HFF-Myc (cell line): ENCODE measurements at regions not wholly inside any gene's neighbourhood (a gene's known extent, or its start where the extent isn't known, plus 50 kb on each side); places are given as distances from the start of the nearest gene placed in this dataset.
A peak's percentile ranks its signal among the peaks of the same experiment; 100 is the strongest.
"Not testable (repeated sequence)": the region's sequence is repeated elsewhere in the genome, so short reads cannot be mapped to it uniquely, and the experiment has no call there.

ENCODE experiments used
- DNase-seq: peaks from one replicate; pipeline ENCODE4 v3.0.0-alpha.2; 2011; ENCODE audit warnings: low read depth; ENCODE audit errors: extremely low read depth
- H3K4me3 ChIP-seq: replicated peaks from 2 replicates; pipeline ENCODE4 v1.5.1; 2011; ENCODE audit warnings: low read depth, mild to moderate bottlenecking, control low read depth, low read length
- CTCF ChIP-seq: IDR thresholded peaks from 2 replicates; pipeline ENCODE4 v1.5.1; 2012; ENCODE audit warnings: mild to moderate bottlenecking, low read depth, low read length, control low read depth; ENCODE audit errors: missing control alignments

GRCh38 chr3:168671091-168671490, 575.4 kb upstream of the GOLIM4 start:
- peak; percentile 2 for DNase-seq
- TF ChIP-seq CTCF = no peak
- no peak overlapping the region for H3K4me3 ChIP-seq

GRCh38 chr3:168660879-168661657, 565.3 kb upstream of the GOLIM4 start:
- not testable (repeated sequence) for H3K4me3 ChIP-seq, DNase-seq

GRCh38 chr3:168659015-168659414, 563.3 kb upstream of the GOLIM4 start:
- H3K4me3 ChIP-seq = no peak overlapping the region
- DNase-seq = no peak
- no peak for TF ChIP-seq CTCF

- no peak overlapping the region for H3K4me3 ChIP-seq
- TF ChIP-seq CTCF = no peak
- no peak for DNase-seq
Measured at GRCh38 chr3:168655611-168656010, 559.9 kb upstream of the GOLIM4 start.

GRCh38 chr3:168654700-168655099, 559.0 kb upstream of the GOLIM4 start:
- H3K4me3 ChIP-seq = no peak overlapping the region
- no peak for DNase-seq
- no peak for TF ChIP-seq CTCF

GRCh38 chr3:168653255-168653654, 557.5 kb upstream of the GOLIM4 start:
- no peak for DNase-seq
- H3K4me3 ChIP-seq = no peak overlapping the region
- TF ChIP-seq CTCF = no peak

- no peak overlapping the region for H3K4me3 ChIP-seq
- DNase-seq = no peak
Measured at GRCh38 chr3:168648321-168648720, 552.6 kb upstream of the GOLIM4 start.

More at GRCh38 chr3:168648321-168648720, 552.6 kb upstream of the GOLIM4 start:
- TF ChIP-seq CTCF = no peak
